Stimulated activated CD8-positive, alpha-beta memory T cell treated with anti-CD3 and anti-CD28 coated beads, Interleukin-12 subunit alpha, Interleukin-12 subunit beta, amount 100 ng/mL, for 24 hours (primary cell): ENCODE measurements at regions not wholly inside any gene's neighbourhood (a gene's known extent, or its start where the extent isn't known, plus 50 kb on each side); places are given as distances from the start of the nearest gene placed in this dataset.
"Not testable (repeated sequence)": the region's sequence is repeated elsewhere in the genome, so short reads cannot be mapped to it uniquely, and the experiment has no call there.

Experiments
- DNase-seq: peaks from one replicate; pipeline ENCODE4 v3.0.0-alpha.2; 2020; ENCODE audit errors: extremely low read depth

GRCh38 chr21:38614558-38614957 is 116.3 kb upstream of the ERG start:
- no peak for DNase-seq

GRCh38 chr21:38619480-38619879 is 121.2 kb upstream of the ERG start:
- DNase-seq = no peak

GRCh38 chr21:38619992-38620479 is 121.8 kb upstream of the ERG start:
- no peak for DNase-seq

GRCh38 chr21:38621132-38621531 is 122.9 kb upstream of the ERG start:
- no peak for DNase-seq

GRCh38 chr21:38622081-38622826 is 124.0 kb upstream of the ERG start:
- DNase-seq = no peak

GRCh38 chr21:38622827-38623209 is 124.5 kb upstream of the ERG start:
- DNase-seq = no peak

GRCh38 chr21:38623552-38623951 is 125.3 kb upstream of the ERG start:
- DNase-seq = no peak

GRCh38 chr21:38625000-38625399 is 126.7 kb upstream of the ERG start:
- DNase-seq = no peak

- no peak for DNase-seq
Measured at GRCh38 chr21:38626306-38626705, 128.0 kb upstream of the ERG start.

- no peak for DNase-seq
Measured at GRCh38 chr21:38628349-38628748, 130.1 kb upstream of the ERG start.

GRCh38 chr21:38631206-38631605 is 132.9 kb upstream of the ERG start:
- no peak for DNase-seq

- no peak for DNase-seq
Measured at GRCh38 chr21:38631676-38632075, 133.4 kb upstream of the ERG start.

GRCh38 chr21:38637161-38637560 is 138.9 kb upstream of the ERG start:
- DNase-seq = no peak

GRCh38 chr21:38639571-38640354 is 141.5 kb upstream of the ERG start:
- no peak for DNase-seq

- DNase-seq = not testable (repeated sequence)
Measured at GRCh38 chr21:38640355-38640742, 142.1 kb upstream of the ERG start.

GRCh38 chr21:38643404-38644023 is 145.2 kb upstream of the ERG start:
- DNase-seq = no peak

GRCh38 chr21:38645282-38645681 is 147.0 kb upstream of the ERG start:
- DNase-seq = no peak

GRCh38 chr21:38646213-38646837 is 148.0 kb upstream of the ERG start:
- no peak for DNase-seq

- DNase-seq = no peak
Measured at GRCh38 chr21:38649120-38649519, 150.8 kb upstream of the ERG start.

GRCh38 chr21:38651570-38651969 is 153.3 kb upstream of the ERG start:
- no peak for DNase-seq

GRCh38 chr21:38652396-38652795 is 153.3 kb upstream of the ETS2 start:
- no peak for DNase-seq

GRCh38 chr21:38654580-38654979 is 151.1 kb upstream of the ETS2 start:
- DNase-seq = no peak
